HUES6 (cell line): ENCODE measurements at regions not wholly inside any gene's neighbourhood (a gene's known extent, or its start where the extent isn't known, plus 50 kb on each side); places are given as distances from the start of the nearest gene placed in this dataset.

Source experiments
- H3K27ac ChIP-seq: 2 replicates; pipeline ENCODE4 v1.7.0; 2013; ENCODE audit warnings: low read depth, mild to moderate bottlenecking, low read length, inconsistent platforms
- H3K27me3 ChIP-seq: 2 replicates; pipeline ENCODE4 v1.6.1; 2013; ENCODE audit warnings: low read length; ENCODE audit not compliant: control insufficient read depth, insufficient read depth
- H3K36me3 ChIP-seq: 2 replicates; pipeline ENCODE4 v1.6.1; 2013; ENCODE audit warnings: low read length; ENCODE audit not compliant: control insufficient read depth, insufficient read depth
- H3K4me1 ChIP-seq: 2 replicates; pipeline ENCODE4 v1.6.1; 2013; ENCODE audit warnings: low read length; ENCODE audit not compliant: control insufficient read depth, insufficient read depth
- H3K4me3 ChIP-seq: 2 replicates; pipeline ENCODE4 v1.5.1; 2013; ENCODE audit warnings: low read depth, low read length
- H3K9ac ChIP-seq: one replicate; pipeline ENCODE4 v1.6.1; 2013; ENCODE audit warnings: mild to moderate bottlenecking, low read length
- H3K9me3 ChIP-seq: 2 replicates; pipeline ENCODE4 v1.6.1; 2013; ENCODE audit warnings: low read depth, low read length; ENCODE audit not compliant: control insufficient read depth, insufficient read depth

DNA sequence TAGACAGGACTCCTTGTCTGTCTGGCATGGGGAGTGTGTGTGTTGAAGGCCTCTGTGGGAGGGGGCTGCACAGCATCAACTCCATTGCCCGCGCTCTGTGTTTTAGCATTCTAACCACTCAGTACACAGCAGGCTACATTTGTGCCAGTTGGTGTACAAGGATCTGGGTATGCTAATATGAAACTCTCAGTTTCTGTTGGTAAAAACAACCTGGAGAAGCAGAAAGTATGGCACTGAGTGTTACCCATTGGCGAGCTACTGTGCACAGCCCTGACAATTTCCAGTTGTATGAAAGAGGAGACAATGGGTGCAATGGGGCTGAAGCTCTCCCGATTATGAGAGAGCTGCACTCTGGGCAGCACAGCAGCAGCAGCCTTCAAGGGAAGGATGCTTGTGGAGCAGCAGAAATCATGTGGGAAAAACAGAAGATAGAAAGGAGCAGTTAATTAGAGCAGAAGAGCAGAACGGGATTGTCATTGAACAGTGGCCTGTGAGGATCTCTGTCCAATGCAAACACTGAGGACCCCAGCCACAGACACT, 443.6 kb downstream of the CBLN2 start:
- Histone ChIP-seq H3K9ac (no peak overlapping the region), H3K27ac (no peak overlapping the region), H3K27me3 (no peaks in the 10 kb centered on the region), H3K36me3 (no peaks in the 10 kb centered on the region), H3K4me3 (no peak overlapping the region), H3K9me3 (no peaks in the 10 kb centered on the region), H3K4me1 (no peaks in the 10 kb centered on the region)

DNA sequence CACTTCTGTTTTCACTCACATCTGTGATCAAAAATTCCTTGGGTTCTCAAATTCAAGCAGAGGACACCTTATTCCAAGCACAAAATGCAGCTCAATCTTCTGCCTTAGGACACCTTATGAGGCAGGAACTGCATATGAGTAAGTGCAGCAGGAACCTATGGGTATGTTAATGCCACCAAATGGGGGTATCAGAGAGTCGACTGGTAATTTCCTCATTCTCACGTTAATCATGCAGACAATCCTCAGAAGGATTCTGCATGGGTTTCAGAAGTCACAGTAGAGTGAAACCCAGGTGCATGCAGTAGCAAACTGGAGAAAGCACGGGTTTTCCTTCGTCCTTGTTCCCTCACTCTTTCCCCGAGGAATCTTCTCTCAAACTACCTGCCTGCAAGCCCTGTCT, 452.8 kb downstream of the CBLN2 start:
- H3K36me3 ChIP-seq, result no peaks in the 10 kb centered on the region
- H3K9ac ChIP-seq, result no peak overlapping the region
- H3K4me1 ChIP-seq, result 0 out of 2 replicates have a peak, but pooled peaks cover 8% of the 10 kb centered on the region
- no peaks in the 10 kb centered on the region for H3K9me3 ChIP-seq
- H3K27me3 ChIP-seq, result no peaks in the 10 kb centered on the region
- 0 out of 2 replicates have a peak overlapping the region, but pooled peaks have one; percentile 5 for H3K4me3 ChIP-seq
- no peak overlapping the region for H3K27ac ChIP-seq

DNA sequence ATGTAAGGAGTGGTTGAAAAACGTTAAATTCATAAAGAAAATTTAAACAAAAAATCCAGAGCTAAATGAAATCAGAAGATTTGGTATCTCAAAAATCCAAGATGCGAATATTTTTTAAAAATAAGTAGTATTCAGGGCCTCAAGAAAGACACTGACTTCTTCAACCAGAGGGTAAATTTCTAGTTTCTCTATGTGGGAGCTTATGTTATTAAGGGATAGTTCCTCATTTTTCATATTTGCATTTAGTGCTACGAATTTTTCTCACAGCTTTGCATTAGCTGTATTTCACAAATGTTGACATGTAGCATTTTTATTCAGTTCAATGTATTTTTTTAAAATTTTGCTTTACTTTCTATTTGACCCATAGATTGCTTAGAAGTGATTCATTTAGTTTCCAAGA, 454.7 kb downstream of the CBLN2 start:
- no peaks in the 10 kb centered on the region for H3K9me3 ChIP-seq
- no peak overlapping the region for H3K4me3 ChIP-seq
- no peak overlapping the region for H3K9ac ChIP-seq
- 0 out of 2 replicates have a peak, but pooled peaks cover 8% of the 10 kb centered on the region for H3K4me1 ChIP-seq
- no peak overlapping the region for H3K27ac ChIP-seq
- H3K27me3 ChIP-seq, result peaks cover 6% of the 10 kb centered on the region; the same call in 1 of the 2 replicates
- H3K36me3 ChIP-seq, result no peaks in the 10 kb centered on the region

DNA sequence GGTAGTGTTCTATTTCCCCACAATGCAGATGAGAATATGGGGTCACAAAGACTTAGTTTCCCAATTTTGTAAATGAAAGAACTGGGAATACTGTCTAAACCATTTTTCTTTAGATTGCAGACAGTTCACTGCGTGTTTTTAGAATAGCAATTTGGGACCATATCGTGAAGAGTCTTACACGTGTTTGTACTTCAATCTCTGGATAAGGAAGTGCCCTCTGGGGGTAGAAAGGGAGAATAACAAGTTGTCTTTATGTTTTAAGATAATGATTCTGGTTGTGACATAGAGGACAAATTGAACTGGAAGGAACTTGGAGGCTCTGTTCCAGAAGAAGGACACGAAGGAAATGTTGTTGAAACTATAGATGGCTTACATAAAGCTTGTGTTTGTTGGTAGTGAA, 457.7 kb downstream of the CBLN2 start:
- H3K27me3 ChIP-seq, result peaks cover 6% of the 10 kb centered on the region; the same call in 1 of the 2 replicates
- no peaks in the 10 kb centered on the region for H3K9me3 ChIP-seq
- H3K4me3 ChIP-seq, result no peak overlapping the region
- H3K27ac ChIP-seq, result no peak overlapping the region
- 0 out of 2 replicates have a peak, but pooled peaks cover 5% of the 10 kb centered on the region for H3K4me1 ChIP-seq
- no peak overlapping the region for H3K9ac ChIP-seq
- no peaks in the 10 kb centered on the region for H3K36me3 ChIP-seq

DNA sequence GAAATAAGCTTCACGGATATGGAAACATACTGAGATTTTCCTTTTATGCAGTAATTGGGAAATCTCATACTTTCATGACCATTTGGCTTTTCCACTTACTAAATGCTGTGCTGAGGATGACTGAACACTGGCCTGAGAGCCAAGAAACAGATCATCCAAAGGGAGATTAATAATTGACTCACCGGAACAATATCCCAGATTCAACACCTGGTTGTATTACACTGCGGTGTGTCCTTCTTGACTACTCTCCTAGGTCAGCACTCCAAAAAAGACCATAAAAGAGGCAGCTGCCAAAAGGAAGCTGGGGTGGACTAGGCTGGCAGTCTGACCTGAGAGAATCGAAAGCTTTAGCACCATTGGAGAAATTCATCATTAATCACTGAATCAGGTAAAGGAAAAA, 469.1 kb downstream of the CBLN2 start:
- H3K36me3 ChIP-seq, result no peaks in the 10 kb centered on the region
- H3K27me3 ChIP-seq, result no peaks in the 10 kb centered on the region
- no peaks in the 10 kb centered on the region for H3K9me3 ChIP-seq
- no peak overlapping the region for H3K4me3 ChIP-seq
- H3K4me1 ChIP-seq, result peaks cover 5% of the 10 kb centered on the region; the same call in 1 of the 2 replicates
- H3K27ac ChIP-seq, result no peak overlapping the region
- H3K9ac ChIP-seq, result no peak overlapping the region

DNA sequence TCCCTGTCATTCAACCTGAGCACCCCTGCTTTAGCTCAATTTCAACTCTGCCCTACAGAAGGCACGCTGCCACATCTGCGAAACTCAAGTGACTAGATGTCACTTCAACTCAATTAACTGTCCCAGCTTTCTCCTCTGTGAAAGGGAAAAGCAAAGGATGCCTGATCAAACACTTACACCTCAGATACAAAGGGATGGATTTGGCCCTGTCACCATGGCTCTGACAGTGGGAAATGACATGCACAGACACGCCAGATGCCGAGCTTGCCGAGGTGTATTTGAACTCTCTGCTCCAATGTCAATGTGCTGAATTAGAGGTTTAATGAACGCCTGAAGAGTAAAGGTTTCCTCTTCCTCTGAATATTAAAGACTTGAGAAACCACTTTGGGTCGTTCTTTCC, 481.1 kb downstream of the CBLN2 start:
- Histone ChIP-seq H3K9me3 (no peaks in the 10 kb centered on the region), H3K4me3 (no peak overlapping the region), H3K9ac (no peak overlapping the region), H3K27ac (no peak overlapping the region), H3K27me3 (no peaks in the 10 kb centered on the region), H3K36me3 (no peaks in the 10 kb centered on the region), H3K4me1 (no peaks in the 10 kb centered on the region)

DNA sequence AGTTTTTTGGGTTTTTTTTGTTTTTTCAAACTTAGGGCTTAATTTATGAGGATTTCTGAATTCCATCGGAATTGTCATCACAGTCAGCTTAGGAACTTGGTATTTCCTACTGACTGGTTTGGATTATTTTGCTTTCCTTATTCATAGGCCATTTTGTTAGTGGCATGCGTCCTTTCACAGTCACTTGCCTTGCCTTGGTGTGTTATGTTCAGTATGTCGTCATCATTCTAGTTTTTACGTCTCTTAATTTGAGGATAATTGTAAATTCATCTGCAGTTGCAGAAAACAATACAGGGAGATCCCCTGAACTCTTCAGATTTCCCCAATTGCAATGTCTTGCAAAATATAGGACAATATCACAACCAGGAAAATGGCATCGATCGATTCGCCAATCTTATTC, 485.3 kb downstream of the CBLN2 start:
- no peak overlapping the region for H3K9ac ChIP-seq
- no peak overlapping the region for H3K27ac ChIP-seq
- H3K9me3 ChIP-seq, result no peaks in the 10 kb centered on the region
- H3K4me3 ChIP-seq, result no peak overlapping the region
- no peaks in the 10 kb centered on the region for H3K4me1 ChIP-seq
- no peaks in the 10 kb centered on the region for H3K36me3 ChIP-seq
- no peaks in the 10 kb centered on the region for H3K27me3 ChIP-seq

DNA sequence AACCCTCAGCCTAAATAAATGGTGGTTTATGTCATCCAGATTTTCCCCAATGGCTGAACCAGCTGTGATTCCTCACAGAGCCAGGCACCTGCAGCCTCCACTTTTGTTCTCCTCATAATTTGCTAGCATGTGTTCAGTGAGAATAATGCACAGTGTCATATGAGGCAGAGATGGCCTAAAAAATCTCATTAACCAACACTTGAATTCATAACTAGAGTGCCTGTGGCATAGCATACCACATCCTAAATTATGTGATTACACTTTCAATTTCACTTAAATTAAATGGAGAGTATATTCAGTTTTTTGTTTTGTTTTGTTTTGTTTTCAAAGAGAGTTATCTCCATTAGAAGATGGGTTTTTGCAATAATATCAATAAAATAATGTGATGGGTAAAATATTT, 488.0 kb downstream of the CBLN2 start:
- Histone ChIP-seq H3K27ac (no peak overlapping the region), H3K4me3 (no peak overlapping the region), H3K27me3 (no peaks in the 10 kb centered on the region), H3K36me3 (no peaks in the 10 kb centered on the region), H3K9ac (no peak overlapping the region), H3K9me3 (no peaks in the 10 kb centered on the region), H3K4me1 (no peaks in the 10 kb centered on the region)

DNA sequence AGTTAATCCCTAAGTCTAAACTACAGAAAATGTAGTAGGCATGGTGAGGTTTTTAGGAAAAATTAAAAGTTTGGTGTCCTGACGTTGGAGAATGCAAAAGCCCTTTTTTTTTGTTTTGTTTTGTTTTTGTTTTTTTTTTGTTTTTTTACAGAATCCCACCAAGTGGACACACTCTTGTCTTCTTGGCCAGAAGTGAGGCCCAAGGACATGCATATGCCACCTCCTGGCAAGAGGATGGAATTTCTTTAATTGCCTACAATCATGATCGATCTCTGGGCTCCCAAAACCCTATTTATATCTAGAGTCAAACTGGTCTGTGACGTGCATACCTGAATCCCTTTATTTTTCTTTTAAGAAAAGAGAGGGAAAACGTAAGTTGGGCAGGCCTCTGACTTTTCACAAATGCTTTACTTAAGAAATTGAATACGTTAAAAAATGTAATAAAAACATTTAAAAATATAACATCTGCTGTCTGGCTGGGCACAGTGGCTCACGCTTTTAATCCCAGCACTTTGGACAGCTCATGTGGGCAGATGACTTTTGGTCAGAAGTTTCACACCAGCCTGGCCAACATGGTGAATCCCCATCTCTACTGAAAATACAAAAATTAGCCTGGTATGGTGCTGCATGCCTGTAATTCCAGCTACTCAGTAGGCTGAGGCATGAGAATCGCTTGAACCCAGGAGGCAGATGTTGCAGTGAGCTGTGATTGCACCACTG, 502.7 kb downstream of the CBLN2 start:
- no peaks in the 10 kb centered on the region for H3K27me3 ChIP-seq

DNA sequence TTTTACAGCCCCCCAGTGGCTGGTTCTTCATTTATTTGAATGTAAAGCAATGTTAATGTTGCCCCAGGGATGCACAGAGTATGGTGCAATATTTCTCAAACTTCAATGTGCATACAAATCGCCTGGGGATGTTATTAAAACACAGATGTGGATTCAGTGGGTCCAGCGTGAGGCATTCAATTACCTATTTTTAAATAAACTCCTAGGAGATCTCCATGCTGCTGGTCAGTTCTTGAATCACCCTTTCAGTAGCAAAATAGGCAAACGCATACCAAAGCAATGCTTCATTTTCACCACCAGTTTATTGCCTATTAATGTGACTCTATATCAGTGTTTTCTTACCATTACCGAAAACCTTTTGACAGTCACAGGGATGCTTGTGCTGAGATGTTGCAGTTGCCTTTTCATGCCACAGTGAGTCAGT, 530.7 kb downstream of the CBLN2 start:
- Histone ChIP-seq H3K27ac (no peak overlapping the region), H3K4me3 (no peak overlapping the region), H3K36me3 (no peaks in the 10 kb centered on the region), H3K9ac (no peak overlapping the region), H3K27me3 (no peaks in the 10 kb centered on the region), H3K4me1 (no peaks in the 10 kb centered on the region), H3K9me3 (no peaks in the 10 kb centered on the region)

More for the DNA sequence above, 502.7 kb downstream of the CBLN2 start:
- H3K4me1 ChIP-seq, result no peaks in the 10 kb centered on the region
- no peaks in the 10 kb centered on the region for H3K9me3 ChIP-seq
- H3K4me3 ChIP-seq, result no peak overlapping the region
- H3K36me3 ChIP-seq, result no peaks in the 10 kb centered on the region
- no peak overlapping the region for H3K27ac ChIP-seq
- no peak overlapping the region for H3K9ac ChIP-seq

DNA sequence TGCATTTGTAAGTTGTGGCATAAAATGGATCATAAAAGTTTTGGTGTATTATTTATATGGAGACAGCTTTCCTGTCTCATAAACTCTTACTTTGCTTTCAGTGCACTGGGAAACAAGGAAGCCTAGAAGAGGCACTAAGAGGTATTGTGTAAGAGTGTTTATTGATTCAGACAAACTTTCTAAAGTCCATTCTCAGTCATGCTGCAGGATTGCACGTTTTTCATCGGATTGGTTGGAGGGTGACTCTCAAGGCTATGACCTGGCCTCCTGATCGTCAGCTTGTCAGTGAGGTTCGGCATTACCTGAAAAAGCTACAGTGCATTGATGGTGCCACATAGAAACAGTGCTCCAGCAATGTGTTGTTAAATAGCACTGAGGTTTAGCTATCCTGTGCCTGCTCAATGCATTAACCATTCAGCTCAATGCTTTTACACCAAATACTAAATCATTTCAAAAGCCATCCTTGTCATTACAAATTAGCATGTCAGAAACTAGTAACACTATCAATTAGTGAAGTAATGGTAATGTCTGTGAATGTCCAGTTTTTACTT, 545.5 kb downstream of the CBLN2 start:
- no peak overlapping the region for H3K9ac ChIP-seq
- H3K4me1 ChIP-seq, result no peaks in the 10 kb centered on the region
- H3K36me3 ChIP-seq, result no peaks in the 10 kb centered on the region
- H3K4me3 ChIP-seq, result no peak overlapping the region
- H3K27me3 ChIP-seq, result no peaks in the 10 kb centered on the region
- H3K9me3 ChIP-seq, result no peaks in the 10 kb centered on the region
- H3K27ac ChIP-seq, result no peak overlapping the region
